GM12864 (cell line): ENCODE measurements at regions not wholly inside any gene's neighbourhood (a gene's known extent, or its start where the extent isn't known, plus 50 kb on each side); places are given as distances from the start of the nearest gene placed in this dataset.

Source experiments
- DNase-seq: peaks from one replicate; pipeline ENCODE4 v3.0.0-alpha.2; 2011; ENCODE audit warnings: low read depth
- H3K4me3 ChIP-seq: 2 replicates; pipeline ENCODE4 v1.5.1; 2011; ENCODE audit warnings: mild to moderate bottlenecking, low read depth, low read length, control low read depth
- TF ChIP-seq, protein P1 (sequence below): IDR thresholded peaks from 2 replicates; pipeline ENCODE4 v1.5.1; 2011; ENCODE audit warnings: low read depth, mild to moderate bottlenecking, moderate library complexity, low read length, control low read depth, inconsistent platforms; ENCODE audit errors: missing control alignments

DNA sequence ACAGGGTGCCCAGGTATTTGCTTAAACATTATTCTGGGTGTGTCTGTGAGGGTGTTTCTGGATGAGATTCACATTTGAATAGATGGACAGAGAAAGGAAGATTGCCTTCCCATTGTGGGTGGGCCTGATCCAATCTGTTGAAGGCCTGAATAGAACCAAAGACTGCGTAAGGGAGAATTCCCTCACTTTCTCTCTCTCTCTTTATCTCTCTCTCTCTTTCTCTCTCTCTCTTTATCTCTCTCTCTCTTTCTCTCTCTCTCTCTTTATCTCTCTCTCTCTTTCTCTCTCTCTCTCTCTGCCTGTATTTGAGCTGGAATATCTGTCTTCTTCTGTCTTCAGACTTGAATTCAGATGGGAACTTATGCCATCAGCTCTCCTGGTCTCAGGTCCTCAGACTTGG lies 148.4 kb downstream of the FAM124B start:
- TF ChIP-seq, protein P1, sequence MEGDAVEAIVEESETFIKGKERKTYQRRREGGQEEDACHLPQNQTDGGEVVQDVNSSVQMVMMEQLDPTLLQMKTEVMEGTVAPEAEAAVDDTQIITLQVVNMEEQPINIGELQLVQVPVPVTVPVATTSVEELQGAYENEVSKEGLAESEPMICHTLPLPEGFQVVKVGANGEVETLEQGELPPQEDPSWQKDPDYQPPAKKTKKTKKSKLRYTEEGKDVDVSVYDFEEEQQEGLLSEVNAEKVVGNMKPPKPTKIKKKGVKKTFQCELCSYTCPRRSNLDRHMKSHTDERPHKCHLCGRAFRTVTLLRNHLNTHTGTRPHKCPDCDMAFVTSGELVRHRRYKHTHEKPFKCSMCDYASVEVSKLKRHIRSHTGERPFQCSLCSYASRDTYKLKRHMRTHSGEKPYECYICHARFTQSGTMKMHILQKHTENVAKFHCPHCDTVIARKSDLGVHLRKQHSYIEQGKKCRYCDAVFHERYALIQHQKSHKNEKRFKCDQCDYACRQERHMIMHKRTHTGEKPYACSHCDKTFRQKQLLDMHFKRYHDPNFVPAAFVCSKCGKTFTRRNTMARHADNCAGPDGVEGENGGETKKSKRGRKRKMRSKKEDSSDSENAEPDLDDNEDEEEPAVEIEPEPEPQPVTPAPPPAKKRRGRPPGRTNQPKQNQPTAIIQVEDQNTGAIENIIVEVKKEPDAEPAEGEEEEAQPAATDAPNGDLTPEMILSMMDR, result no peak
- no peak for DNase-seq

DNA sequence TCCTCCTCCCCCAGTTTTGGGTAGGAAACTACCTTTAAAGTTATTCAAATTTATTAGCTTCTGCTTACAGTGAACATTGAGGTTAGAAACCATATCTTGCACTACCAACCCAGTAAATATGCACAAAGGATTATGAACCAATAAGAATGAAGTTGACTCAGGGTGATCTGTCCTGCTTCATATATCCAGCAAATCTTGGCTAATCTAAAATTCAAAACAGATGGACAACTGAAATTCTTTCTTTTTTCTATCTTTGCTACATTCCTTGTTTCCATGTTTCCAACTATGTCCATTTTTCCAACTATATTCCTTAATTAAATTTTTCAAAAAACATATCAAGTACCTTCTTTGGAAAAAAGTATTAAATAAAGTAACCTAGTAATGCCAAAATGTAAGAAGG lies 149.3 kb downstream of the FAM124B start:
- no peak overlapping the region for H3K4me3 ChIP-seq
- no peak for DNase-seq
- TF ChIP-seq, protein P1, result no peak

More for the DNA sequence above, 148.4 kb downstream of the FAM124B start:
- no peak overlapping the region for H3K4me3 ChIP-seq

DNA sequence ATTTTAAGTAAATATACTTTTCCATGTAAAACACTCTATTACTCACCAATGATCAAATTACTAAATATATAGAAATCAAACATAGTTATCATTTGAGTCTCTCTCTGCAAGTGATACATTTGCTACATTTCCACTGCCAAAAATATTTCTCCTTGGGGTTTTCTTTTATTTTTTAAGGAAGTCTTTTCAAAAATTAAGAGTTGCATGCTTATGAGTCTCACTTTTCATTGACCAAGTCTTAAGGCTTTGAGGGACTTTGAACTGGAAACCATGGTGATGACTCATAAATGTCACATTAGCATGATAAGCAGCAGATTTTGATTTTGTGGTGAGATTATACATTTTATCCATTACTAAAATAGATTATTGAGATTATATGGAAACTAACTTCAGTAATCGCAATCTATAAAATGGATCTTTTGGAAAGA lies 152.9 kb downstream of the FAM124B start:
- no peak for DNase-seq
- no peak overlapping the region for H3K4me3 ChIP-seq
- TF ChIP-seq, protein P1, result no peak

DNA sequence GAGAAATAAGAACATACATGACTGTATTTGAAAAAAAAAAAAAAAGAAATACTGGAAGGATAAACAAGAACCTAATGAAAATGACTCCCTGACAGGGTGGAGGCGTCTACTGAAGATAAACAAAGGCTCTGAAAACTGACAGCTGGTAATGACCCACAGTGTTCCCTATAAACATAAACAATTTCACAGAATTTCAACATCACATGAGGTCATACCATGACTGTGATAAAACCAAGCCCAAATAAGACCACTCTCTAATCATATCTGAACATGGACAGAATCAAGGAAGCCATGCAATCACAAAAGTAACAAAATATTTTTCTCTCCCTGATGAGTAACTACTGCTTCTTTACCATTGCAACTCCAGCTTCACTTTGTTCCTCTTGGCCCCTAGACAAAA lies 159.3 kb downstream of the FAM124B start:
- H3K4me3 ChIP-seq, result no peak overlapping the region
- TF ChIP-seq, protein P1, result no peak
- DNase-seq, result no peak

DNA sequence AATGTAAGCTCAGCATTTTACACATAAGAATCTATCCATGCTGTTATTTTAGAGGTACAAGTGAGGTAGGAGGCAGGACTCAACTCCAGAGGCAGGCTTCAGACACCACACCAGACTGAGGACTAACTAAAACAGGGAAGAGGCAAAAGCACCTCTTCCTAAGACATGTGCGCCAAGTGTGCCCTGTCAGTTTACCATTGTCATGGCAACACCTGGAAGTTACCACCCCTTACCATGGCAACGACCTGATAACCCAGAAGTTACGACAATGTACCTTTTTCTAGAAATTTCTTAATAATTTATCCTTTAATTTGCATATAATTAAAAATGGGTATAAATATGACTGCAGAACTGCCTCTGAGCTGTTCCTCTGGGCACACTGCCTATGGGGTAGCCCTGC lies 160.1 kb downstream of the FAM124B start:
- TF ChIP-seq, protein P1, result no peak
- no peak for DNase-seq
- no peak overlapping the region for H3K4me3 ChIP-seq

DNA sequence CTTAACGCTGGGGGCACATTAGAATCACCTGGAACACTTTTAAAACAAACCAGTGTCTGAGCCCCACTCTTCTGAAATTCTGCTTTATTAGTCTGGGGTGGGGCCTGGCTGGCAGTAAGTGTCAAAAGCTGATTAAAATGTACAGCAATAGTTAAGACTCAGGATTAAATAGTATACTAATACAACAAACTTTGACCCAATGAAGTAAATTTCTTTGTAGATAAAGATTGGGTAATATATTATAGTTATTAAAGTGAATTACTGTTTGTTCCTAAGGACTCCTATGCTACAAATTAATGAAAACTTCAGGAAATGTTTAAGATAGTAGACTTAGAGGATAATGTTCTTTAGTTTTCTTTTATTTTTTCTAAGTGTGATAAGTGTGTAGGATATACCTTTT lies 160.9 kb downstream of the FAM124B start:
- TF ChIP-seq, protein P1, result no peak
- DNase-seq, result no peak
- H3K4me3 ChIP-seq, result no peak overlapping the region

DNA sequence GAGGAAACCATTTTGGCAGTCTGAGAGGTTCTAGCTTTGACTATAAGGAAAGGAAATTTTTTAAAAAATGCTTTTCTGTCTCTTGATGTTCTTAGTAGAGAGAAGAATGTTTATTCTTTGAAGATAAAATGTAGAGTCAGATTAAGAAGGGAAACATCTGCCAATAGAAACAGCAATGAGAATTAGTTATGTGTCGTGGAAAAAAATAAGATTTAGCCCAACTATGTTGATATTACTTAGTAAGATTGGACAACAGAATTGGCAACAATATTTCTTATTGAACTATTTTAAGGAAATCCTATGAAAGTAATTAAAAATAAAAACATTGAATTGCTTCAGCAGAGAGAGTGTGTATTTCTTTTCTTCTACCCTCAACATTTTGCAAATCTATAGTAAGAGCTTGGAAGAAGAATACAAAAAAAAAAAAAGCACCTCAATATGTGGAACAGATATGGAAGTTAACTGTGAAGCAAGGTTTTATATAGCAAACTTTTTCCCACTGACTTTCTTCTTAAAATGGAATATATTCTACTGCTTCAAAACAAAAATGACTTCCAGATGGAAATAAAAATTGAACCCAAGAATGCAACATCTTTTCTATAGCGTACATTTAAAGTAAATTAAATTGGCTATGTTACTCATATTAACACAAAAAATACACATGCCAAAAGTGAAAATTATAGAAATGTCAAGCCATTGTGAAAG lies 177.9 kb downstream of the FAM124B start:
- no peak for DNase-seq
- TF ChIP-seq, protein P1, result no peak
- H3K4me3 ChIP-seq, result no peak overlapping the region
